ENCODE measurements at regions not wholly inside any gene's neighbourhood (a gene's known extent, or its start where the extent isn't known, plus 50 kb on each side); places are given as distances from the start of the nearest gene placed in this dataset.

DNA sequence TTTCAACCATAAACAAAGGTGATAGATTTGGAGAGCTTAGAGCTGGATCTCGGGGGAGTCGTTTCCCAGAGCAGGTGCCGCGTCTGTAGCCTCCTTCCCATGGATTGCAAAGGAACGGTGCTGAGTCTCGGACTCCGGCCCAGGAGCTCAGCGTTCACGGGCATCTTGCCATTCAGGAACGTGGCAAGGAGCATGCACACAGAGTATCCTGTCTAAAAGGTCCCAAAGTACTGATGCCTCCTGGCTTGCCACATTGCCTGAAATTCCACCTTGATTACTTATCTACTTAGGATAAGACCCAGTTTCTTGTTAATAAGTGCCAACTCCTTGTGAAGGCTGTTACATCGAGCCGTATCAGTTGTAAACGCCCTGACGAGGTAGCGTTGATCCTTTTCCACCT lies 197.8 kb upstream of the MYT1L start:
- no peak for DNase-seq (ENCODE audit: low read depth)

DNA sequence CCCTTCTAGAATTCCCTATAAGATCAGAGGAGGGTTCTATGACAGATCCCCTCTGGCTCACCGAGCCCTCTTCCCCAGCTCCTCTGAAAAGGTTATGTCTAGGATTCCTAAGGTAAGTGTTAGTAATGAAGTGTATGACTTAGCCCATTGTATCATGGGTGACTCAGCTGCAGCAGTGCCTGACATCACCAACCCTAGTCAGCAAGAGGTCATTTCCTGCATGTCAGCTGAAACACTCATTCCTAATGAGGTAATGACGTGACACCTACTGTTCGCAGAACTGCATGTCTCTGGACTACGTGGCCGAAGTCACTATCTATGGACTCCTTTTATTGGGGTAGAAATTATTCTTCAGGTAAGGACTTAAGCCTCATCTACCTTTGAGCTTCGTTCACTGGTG lies 196.1 kb upstream of the MYT1L start:
- DNase-seq (ENCODE audit: low read depth), result no peak

DNA sequence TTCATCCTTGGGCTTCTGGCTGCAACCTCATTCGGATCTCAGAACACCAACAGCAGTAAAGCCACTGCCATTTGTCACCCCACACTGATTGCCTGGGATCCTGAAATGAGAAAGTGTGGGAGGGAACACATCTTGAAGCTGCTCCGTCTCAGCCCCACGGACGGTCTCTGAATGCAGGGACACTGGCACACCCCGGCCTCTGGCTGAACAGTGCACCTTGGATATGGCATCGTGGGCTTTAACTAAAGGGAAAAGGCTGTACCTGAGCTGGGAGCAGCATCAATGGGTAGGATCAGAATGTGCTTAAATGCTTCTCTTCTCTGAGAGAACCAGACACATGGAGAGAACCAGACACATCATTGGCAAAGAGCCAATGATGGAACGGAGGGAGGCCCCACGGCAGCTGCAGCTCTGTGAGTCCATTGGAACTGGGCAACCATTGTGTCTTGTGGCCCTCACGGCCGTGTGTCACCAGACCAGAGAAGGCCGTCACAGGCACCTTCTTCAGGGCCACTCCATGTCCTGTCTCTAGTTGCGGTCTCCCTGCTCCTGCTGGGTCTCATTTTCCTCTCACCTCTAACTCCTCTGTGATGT lies 193.4 kb upstream of the MYT1L start:
- DNase-seq (ENCODE audit: low read depth), result no peak

DNA sequence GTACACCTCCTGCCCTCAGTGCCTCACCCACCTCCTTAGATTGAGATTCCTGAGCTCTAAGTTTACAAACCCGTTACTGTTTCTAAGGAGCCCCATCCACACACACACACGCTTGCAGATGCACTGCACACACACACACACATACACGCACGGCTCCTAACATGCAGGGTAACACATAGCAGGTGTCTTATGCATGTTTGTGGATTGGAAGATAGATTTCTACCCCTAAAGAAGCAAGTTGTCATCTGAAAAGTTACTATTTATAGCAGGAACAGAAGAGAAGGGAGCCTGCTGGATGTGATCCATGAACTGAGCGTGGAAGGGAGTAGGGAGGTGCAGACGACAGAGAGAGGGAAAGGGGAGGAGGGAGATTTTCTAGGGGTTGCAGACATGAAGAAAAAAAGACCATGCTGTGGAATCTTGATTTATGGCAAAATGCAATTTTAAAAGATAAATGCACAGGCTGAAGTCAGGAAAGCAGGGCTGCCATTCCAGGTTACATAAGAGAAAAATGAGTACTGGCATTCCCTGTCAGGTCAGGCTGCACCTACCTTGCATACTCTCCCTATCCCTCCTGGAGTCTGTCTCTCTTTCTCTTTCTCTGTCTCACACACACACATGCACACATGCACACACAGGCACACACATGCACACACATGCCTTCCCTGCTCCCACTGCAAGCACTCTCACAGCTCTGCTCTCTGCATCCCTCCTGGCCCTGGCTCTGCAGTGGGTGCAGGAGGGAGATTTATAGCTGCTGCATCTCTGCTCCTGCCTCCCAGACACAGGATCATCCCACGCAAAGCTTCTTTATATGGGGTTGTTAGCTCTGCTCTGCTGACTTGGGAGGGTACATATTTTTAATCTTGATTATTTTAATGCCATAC lies 192.6 kb upstream of the MYT1L start:
- DNase-seq (ENCODE audit: low read depth), result no peak

DNA sequence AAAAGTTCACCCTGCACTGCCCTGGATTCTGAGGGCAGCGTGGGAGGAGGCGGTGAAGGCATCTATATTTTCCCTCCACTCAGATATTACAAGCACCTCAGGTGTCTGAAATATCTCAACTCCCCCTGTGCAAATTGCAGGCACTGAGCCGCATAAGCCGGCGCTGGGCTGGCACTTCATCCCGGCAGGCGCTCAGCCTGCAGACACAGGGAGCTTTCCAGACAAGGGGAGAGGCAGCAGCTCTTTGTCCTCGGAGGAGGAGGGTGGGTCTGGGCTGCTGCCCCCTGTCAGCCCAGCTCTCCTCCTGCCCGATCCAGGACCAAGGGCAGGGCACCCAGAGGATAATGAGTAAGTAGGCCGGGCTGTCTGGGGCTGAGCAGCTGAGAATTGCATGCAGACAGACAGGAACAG lies 189.3 kb upstream of the MYT1L start:
- DNase-seq (ENCODE audit: low read depth), result no peak

DNA sequence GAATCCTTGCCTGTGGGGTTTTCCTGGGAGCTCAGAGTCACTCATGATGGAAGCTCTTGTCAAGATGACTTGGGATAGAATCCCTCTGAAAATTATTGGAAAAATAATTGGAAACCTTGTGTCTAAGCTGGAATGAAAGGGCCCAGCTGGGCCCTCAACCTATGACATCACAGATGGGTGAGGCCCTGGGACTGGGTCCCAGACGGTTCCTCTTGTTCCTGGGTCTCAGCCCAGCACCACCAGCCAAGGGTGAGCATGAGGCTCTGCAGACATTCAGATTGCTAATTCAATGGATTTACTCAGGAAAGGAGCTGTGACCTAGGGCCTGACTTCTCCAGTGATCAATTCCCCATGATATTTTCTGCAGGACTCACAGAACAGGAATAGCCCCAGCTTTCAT lies 188.3 kb upstream of the MYT1L start:
- no peak for DNase-seq (ENCODE audit: low read depth)

DNA sequence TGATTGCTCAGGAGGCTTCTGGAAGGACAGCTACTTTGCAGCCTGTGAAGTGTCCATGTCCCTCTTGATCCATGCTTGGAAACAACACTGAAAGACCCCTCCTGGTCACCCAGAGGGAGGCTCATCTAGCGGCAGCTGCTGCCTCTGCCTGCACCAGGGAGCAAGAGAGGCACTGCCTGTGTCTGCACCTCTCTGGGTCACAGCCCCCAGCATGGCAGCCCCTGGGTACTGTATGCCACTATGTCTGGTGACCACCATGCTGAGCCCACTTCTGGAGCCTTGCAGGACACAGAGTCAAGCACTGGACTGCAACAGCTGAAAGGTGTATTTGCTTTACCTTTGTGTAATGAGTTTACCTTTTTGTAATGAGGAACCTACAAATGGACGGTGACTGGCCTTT lies 186.3 kb upstream of the MYT1L start:
- DNase-seq (ENCODE audit: low read depth), result no peak

DNA sequence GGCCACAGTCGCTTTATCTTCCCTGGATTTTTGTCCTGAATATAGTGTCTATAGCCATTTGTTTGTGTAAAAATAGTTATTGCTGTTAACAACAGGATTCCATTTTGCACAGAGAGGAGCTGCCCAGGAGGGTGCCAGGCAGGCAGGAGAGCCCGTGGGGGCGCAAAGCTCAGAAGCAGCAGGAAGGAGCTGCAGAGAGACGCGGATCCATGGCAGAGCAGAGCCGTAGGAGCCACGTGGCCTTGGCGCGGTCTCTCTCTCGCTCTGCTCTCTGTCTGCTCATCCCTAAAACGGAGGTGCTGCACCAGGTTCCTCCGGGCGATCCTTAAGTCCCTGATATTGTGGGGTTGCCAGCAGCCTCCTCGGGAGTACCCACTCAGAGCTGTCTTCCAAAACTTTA lies 185.3 kb upstream of the MYT1L start:
- DNase-seq (ENCODE audit: low read depth), result no peak

DNA sequence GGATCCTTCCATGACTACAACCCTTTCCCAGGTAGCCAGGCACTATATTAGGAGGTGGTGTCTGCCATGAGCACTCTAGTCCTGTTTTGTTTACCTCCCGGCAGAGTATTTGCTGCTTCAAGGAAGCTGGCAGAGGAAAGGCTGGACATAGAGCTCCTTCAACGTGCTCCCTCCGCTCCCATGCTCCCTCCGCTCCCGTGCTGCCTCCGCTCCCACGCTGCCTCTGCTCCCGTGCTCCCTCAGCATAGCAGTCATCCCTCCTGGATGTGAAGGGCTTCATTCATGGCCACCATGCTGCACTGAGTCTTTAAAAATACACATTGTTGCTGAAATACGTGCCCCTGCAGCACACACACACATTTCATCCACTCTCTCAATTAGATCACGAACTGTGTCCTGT lies 181.9 kb upstream of the MYT1L start:
- DNase-seq (ENCODE audit: low read depth), result no peak

DNA sequence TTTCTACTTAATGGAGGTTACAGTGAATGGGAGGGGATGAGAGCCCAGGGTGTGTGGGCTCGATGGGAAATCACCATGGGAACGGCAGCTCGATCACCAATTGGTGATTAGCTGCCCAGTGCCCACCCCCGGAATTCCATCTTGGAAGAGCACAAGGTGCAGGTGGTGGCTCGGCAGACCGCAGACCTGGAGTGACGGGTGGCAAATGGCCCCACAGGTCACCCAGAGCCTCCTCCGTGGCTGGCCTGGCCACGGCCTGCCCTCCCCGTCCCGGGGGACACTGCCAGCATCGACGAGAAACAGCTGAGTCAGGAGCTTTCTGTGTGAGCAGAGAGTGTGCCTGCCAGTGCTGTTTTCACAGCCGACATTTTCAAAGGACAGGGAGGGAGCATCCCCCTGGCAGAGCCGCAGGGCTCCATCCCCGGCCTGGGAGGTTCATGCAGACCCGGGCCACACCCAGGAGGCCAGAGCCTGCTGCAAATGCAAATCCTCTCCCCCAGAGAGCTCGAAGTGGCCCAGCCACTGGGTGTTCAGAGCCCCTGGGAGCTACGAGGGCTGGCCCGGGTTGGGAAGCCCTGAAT lies 176.4 kb upstream of the MYT1L start:
- no peak for DNase-seq (ENCODE audit: low read depth)

DNA sequence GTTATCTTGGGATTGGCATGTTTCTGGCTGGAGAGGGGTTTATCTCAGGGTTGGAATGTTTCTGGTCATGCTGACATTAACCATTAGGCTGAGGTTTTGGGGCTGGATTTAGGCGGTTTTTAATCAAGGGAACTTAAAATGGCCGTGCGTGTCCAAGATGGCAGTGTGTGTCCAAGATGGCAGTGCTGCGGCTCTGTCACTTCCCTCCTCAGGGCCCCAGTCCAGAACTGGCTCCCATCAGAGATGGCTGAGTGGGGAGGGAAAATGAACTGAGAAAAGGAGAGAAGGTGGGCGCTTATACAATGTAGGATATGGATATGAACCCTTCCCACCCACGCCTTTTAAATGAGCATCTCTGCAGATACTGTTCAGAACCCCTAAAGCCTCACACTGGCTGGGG lies 175.5 kb upstream of the MYT1L start:
- no peak for DNase-seq (ENCODE audit: low read depth)

DNA sequence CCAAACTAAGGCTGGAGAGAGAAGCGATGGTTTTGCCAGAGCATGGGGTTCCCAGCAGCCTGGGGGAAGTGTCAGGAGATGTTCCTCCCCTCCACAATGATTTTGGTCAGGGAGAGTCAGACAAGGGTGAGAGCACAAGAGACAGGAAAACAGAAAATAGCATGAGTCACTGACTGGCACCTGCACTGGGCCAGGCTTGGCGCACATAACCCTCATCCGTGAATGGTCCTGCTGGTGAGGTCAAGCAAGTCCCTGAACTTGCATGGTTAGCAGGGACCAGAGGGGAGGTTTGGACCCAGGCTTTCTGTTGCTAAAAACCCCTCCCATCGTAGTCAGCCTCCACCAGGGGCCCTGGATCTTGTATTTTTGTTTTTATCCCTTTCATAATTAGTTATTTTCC lies 174.5 kb upstream of the MYT1L start:
- DNase-seq (ENCODE audit: low read depth), result no peak

DNA sequence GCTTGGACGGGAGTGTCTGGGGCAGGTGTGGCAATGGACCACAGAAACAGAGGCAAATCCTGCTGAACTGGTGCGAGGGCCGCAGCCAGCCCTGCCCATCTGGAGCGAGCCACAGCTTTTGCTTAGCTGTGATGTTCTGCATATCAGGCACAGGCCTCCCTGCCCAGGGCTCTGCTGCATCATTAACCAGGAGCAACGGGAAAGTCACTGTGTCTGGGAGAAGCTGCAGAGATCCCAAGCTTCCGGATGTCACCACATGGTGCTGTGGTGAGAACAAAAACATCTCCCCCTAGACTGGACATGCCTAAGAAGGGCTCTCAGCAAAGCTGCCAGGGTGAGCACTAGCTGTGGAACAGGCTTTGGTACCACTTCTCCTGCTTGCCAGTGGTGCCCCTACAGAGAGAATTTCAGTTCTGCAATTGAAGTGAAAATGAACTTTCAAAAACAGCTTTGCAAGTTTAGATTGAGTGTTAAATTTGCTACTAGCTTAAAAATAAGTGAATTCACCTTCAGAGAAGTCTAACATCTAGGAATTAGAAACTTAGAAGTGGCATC lies 172.9 kb upstream of the MYT1L start:
- DNase-seq (ENCODE audit: low read depth), result no peak

DNA sequence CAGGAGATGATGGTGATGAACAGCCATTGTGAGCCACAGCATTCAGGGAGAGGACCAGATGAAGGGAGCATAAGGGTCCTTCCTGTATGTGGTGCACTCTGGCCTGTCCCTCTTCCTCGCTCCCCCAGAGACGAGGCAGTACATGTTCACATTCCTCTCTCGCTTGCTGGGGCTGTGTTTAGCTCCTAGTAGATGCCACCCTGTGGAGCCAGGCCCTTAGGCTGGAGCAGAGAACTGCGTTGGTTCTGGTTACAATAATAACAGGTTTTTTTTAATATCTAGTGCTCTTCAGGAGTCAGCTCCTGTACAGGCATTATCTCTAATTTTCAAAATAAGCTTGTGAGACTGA lies 171.1 kb upstream of the MYT1L start:
- no peak for DNase-seq (ENCODE audit: low read depth)

DNA sequence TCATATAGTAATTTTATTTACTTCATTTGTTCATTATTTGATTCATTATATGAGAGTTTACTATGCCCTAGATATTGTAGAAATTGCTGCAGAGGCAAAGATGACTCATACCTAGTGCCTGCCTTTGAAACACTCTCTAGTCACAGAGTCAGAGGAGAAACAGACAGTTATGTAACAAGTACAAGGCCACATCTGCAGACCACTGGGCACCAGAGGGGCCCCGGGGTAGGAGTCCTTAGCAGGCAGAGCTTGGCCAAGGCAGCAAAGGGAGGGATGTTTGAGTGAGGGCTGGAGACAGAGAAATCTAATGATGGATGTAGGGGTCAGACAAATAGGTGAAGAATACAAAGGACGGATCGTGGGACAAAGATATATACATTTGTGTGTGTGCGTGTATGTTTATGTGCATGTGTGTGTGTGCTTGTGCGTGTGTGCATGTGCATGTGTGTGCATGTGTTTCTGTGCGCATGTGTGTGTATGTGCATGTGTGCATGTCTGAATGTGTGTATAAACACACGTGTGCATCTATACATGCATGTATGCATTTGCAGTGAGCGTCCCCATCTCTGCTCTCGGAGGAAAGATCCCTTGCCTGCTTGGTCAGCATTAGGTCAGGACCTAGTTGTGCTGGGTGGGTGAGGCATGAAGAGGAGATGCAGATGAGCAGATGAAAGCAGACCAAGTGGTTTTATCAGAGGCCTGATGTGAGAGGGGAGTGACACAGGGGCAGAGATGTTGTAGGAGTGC lies 170.6 kb upstream of the MYT1L start:
- no peak for DNase-seq (ENCODE audit: low read depth)

DNA sequence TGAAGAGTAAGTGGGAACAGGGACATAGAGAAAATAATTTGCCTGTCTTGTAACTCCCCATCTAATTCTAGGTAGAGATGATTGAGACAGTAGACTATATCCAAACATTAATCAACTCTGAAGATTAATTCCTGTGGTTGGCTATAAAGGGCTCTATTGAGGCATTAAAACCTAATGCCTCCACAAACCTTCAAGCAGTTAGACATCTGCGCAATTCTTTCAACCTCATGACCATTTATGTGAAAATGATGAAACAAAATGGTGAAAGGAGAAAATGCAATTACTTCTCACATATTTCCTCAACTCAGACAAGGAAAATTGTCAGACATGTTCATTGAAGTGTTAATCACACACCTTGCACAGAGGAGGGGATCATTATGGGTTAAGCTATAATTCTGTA lies 164.5 kb upstream of the MYT1L start:
- DNase-seq (ENCODE audit: low read depth), result no peak

DNA sequence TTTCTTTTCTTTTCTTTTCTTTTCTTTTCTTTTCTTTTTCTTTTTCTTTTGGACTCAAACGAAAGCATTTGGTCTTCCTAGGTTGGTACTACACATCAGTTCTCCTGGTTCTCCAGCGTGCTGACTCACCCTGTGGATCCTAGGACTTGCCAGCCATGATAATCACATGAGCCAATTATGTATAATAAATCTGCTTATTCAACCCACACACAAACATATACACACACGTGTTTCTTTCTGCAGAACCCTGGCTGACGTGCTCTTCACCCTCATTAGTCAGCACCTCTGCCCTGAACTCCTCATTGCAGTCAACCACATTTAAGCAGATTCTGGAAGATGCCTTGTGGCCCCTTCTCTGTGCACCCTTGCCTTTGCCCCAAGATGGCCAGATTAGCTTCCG lies 162.4 kb upstream of the MYT1L start:
- no peak for DNase-seq (ENCODE audit: low read depth)

DNA sequence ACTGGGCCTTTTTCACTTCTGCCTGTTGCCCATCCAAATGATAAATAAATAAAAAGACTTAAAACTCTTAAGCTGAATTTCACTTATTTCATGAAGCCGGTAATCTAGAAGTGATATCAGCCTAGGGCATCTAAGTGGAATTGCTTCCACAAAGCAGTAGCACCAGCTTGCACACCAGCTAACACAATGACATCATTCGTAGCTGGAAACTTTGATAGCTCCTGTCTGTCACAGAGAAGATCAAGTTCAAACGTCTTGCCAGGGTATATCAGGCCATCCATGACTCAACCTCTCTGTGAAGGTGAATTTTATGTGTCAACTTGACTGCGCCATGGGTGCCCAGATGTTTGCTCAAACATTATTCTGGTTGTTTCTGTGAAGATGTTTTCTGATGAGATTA lies 161.7 kb upstream of the MYT1L start:
- no peak for DNase-seq (ENCODE audit: low read depth)

DNA sequence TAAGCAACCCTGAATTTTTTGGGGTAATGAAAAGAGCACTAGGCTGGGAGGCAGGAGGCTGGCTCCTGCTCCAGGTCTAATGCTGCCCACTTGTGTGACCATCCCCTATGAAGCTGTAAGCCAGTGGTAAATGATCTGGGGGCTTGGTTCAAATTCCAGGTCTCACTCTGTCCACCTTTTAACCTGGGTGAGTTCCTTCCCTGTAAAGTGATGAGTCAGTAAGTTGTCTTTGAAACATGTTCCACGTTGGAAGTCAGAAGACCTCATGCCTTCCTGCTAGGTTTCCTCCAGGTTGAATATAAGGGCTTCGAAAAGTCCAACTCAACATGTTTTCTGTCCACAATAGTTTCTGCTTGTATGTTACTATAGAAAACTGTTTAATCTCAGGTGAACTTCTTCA lies 160.9 kb upstream of the MYT1L start:
- no peak for DNase-seq (ENCODE audit: low read depth)

DNA sequence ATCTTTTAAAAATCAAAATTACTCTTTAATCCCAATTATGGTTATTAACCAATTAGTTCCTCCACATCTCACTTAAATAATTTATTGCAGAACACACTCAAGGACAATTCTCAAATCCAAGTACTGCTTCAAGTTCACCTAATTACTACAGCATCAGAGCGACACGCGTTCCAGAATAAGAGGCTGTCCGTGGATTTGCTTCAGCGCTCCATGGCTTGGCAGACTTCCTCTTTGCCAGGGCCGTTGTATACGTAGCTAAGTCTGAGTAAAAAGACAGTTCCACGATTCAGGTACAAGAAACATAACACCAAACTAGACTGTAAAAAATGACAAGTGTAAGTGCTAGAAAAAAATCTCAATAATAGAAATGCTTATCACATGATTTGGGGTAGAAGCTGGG lies 153.2 kb upstream of the MYT1L start:
- DNase-seq (ENCODE audit: low read depth), result no peak

DNA sequence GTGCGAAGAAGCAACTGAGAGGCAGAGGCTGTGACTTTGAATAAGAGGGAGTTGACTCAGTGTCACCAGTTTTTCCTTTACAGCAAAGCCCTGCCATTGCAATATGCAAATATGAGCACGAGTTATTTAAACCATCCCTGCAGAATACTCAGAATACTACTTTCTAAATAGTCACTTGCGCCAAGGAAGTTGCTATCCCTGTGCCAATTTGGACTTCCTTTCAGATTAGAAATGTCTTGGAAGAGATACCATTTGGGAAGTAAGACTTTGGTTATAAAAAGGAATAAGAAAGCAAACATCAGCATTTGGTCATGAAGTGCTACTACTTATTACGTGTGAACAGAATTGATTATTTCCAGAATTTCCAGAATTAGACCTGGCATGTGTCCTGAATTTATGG lies 151.8 kb upstream of the MYT1L start:
- DNase-seq (ENCODE audit: low read depth), result no peak

DNA sequence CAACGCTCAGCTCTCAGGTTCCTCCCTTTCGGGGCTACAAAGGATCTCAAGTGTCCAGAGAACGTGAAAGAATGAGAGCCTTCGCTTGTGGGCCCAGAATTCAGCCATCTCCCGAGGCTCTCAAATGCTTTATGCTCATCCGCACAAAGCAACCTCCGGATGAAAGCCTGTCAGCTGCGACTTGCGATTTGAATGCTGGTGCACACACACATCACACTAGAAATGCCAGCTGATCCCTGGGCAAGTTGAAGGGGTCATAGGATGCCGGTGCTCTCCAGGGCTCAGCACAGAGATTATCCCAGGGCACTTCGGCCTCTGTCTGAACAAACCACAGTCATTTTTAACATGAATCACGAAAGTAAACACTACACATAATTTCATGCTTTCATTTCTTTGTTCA lies 141.8 kb upstream of the MYT1L start:
- no peak for DNase-seq (ENCODE audit: low read depth)

DNA sequence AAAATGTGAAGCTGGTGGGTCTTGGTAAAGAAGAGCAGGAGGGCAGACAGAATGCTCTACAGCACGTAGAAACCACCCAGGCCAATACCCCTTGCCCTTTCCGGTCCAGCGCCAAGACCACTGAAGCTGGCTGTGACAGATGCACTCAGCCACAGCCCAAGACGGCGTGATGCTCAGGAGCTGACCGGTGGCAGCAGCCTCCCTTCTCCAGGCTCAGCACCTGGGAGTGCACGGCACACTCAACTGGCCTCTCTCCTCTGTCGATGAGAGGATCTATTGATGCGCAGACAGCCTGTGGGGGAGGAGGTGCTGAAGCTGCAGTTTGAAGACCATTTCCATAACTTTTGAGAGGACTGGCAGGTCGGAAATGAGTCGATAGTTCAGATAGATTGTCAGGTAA lies 141.0 kb upstream of the MYT1L start:
- no peak for DNase-seq (ENCODE audit: low read depth)
